ENCODE measurements at regions not wholly inside any gene's neighbourhood (a gene's known extent, or its start where the extent isn't known, plus 50 kb on each side); places are given as distances from the start of the nearest gene placed in this dataset.

DNA sequence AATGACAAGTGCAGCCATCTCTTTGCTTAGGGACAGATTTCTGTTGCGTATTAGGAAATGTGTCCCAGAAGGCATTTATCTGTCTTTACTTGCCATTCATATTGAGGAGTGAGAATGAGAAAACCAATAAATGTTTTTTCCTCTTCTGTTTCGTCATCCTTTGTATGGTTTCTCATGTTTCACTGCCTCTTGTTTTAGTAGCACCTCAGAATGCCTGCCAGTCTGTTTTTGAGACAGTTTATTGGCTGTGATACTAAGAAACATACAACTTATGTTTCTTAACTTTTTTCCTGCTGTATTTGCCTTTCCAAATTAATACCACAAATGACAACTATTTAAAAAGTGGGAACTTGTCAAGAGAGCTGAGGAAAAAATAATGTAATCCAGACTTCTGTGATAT is 390.2 kb upstream of the GOLIM4 start:
- no peak for FAIRE-seq
- no peak for DNase-seq (ENCODE audit: insufficient read length, low spot score)

DNA sequence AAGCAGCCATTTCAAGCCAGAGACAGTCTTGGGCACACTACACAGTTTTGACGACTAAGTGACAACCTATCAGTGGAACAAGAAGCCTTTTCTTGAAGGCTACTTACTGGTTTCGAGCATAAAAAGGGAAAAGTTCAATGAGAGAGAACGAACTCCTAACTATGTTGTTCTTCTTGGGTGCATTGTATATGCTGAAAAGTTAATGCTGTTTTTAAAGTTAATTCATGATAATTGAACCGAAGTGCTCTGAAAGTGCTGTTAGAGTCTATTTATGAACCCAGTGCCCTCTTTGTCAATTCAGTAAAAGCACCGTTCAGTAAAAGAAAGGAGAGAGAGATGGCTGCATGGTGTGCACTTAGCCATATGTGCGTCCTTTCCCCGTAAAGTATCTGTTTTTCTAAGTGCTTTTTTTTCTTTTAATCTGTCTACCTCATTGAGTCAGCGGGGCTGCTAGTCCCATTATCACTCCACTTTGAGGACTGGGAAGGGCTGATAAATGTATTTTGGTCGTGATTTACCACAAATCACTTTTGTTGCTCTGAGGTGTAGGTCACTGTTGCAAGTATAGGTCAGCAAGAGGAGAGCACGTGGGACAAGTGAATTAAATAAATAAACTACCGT is 380.7 kb upstream of the GOLIM4 start:
- FAIRE-seq = no peak
- no peak for DNase-seq (ENCODE audit: insufficient read length, low spot score)

- DNase-seq (ENCODE audit: insufficient read length, low spot score) (no peak), FAIRE-seq (no peak)
These were observed 380.0 kb upstream of the GOLIM4 start for GRCh38 chr3:168475704-168476103.

- FAIRE-seq (no peak), DNase-seq (ENCODE audit: insufficient read length, low spot score) (no peak)
These were observed 377.7 kb upstream of the GOLIM4 start for GRCh38 chr3:168473334-168473890.

DNA sequence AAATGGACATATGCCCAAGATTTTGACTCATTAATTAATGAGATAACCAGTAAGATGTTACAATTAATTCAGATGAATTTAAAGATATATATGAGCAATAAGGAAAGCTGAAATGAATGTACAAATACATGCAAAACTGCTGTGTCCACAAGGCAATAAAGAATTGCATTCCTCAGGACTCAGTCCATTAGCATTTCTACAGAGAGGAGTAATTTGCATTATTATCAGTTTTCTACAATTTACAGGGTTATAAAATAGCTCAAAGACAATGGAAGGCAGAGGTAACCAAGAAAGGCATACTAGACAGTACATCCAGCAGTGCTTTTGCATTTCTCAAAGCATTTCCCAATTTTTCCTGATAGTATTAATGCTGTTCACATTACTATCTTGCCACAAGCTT is 377.1 kb upstream of the GOLIM4 start:
- DNase-seq (ENCODE audit: insufficient read length, low spot score) = no peak
- no peak for FAIRE-seq

DNA sequence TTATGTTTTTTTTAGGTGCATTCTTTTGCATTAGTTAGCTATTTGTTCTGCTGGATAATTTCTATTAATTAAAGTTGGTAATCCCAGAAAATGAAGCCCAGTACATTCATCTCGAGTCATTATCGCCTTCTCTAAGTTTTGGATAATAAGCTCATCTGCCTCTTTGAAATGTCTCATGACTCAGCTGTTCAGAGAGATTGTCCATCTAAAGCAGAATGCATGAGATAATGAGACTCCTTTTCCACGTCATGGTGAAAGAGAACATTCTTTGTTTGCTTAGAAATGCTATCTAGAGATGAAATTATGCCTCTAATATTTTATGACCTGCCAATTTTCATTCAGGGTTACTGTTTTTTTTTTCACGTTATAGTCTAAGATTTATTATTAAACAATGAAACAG is 374.7 kb upstream of the GOLIM4 start:
- FAIRE-seq (no peak), DNase-seq (ENCODE audit: insufficient read length, low spot score) (no peak)

DNA sequence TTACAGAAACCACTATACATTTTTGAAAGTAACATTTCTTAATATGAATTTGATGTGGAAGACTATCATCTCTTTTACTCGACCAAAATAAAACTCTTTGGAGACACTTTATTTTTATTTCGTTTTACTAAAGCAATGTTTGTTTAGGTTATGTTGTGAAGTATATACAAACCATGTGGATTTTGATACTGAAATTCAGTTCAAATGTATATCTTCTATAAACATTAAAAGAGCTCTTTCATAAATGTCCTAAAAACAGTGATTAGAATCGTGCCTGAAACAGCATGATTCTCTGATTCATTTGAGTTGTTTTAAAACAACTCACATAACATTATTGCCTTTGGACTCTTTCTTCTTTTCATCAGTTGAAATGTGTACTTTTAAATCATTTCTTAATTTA is 373.7 kb upstream of the GOLIM4 start:
- DNase-seq (ENCODE audit: insufficient read length, low spot score) (no peak), FAIRE-seq (no peak)

DNA sequence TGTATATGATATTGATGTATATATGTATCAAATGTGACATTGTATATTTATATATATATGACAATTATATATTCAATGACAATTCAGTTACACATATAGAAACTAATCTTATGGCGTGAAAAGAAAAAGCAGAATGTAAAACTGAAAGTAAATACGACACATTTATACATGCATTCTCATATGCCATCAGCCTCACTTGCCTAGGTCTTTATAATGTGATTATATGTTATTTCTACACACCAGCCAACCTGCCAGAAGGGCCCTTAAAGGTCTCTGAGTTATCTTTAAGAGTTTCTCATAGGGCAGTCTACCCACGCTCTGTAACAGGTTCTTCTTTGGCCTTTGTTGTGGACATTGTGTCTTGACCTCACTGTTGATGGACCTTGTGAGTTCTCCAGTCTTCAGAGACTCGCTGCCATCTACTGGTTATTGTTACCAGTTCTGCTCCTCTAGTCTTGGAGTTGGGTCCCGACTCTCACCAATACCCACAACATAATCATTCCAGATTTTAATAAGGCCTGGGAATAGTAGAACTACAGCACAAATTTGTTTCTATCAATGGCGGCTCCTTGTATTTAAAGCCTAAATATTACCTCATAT is 371.5 kb upstream of the GOLIM4 start:
- FAIRE-seq (peak; percentile 61), DNase-seq (ENCODE audit: insufficient read length, low spot score) (no peak)

GRCh38 chr3:168461793-168462192 is 366.1 kb upstream of the GOLIM4 start:
- DNase-seq (ENCODE audit: insufficient read length, low spot score) (no peak), FAIRE-seq (no peak)

DNA sequence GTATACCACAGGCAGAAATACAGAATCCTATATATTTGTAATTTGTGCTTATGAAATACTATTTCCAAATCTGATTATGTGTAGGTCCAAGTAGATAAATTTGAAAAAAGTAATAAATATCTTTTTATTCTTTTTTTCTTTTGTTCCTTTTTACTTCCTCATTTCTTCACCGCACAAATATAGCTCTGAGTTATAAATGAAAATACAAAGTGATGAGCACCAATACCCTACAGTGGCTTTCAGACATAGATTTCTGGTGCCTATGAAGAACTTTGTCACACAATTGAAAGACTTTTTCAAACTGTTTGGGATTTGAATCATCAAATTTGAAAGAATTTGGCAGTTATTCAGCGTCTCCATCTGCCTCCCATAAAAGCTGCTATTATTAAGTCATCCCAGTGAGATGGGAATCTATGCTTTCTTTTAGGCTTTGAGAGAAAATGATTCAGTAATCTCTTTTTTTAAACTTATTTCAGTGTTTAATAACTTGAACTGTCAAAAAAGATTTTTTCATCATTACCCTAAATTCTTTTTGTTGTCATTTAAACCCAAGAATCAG is 363.6 kb upstream of the GOLIM4 start:
- no peak for DNase-seq (ENCODE audit: insufficient read length, low spot score)

GRCh38 chr3:168457954-168458539 is 362.3 kb upstream of the GOLIM4 start:
- FAIRE-seq (no peak), DNase-seq (ENCODE audit: insufficient read length, low spot score) (no peak)

More for the DNA sequence above, 363.6 kb upstream of the GOLIM4 start:
- FAIRE-seq = no peak

- FAIRE-seq (no peak), DNase-seq (ENCODE audit: insufficient read length, low spot score) (no peak)
These were observed 360.1 kb upstream of the GOLIM4 start for GRCh38 chr3:168455814-168456213.

GRCh38 chr3:168453623-168454022 is 357.9 kb upstream of the GOLIM4 start:
- FAIRE-seq (no peak), DNase-seq (ENCODE audit: insufficient read length, low spot score) (no peak)

- DNase-seq (ENCODE audit: insufficient read length, low spot score) (no peak), FAIRE-seq (no peak)
These were observed 348.2 kb upstream of the GOLIM4 start for GRCh38 chr3:168443965-168444364.

- DNase-seq (ENCODE audit: insufficient read length, low spot score) (no peak), FAIRE-seq (no peak)
These were observed 346.8 kb upstream of the GOLIM4 start for GRCh38 chr3:168442502-168442901.

DNA sequence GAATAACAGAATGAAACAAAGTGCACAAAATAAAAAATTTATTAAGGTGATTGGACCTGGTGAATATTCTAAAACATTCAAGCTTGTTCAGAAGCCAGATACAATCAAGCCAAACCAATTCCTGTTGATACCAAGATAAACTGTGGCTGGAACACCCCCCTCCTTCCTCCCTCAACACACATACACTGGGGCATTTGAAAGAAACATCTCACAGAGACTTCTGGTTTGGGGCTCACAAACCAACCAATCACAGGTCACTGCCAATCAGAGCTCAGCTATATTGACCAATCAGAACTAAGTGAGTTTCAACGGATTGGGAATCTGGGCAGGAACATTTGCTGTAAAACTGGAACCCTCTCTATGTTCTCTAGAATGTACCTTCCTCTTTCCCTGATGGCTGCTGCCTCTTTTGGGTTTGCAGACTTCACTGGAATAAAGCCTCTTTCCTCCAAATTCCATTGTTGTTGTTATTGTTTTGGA is 340.6 kb upstream of the GOLIM4 start:
- DNase-seq (ENCODE audit: insufficient read length, low spot score) = no peak
- no peak for FAIRE-seq

- FAIRE-seq (no peak), DNase-seq (ENCODE audit: insufficient read length, low spot score) (no peak)
These were observed 335.8 kb upstream of the GOLIM4 start for GRCh38 chr3:168431491-168431890.

DNA sequence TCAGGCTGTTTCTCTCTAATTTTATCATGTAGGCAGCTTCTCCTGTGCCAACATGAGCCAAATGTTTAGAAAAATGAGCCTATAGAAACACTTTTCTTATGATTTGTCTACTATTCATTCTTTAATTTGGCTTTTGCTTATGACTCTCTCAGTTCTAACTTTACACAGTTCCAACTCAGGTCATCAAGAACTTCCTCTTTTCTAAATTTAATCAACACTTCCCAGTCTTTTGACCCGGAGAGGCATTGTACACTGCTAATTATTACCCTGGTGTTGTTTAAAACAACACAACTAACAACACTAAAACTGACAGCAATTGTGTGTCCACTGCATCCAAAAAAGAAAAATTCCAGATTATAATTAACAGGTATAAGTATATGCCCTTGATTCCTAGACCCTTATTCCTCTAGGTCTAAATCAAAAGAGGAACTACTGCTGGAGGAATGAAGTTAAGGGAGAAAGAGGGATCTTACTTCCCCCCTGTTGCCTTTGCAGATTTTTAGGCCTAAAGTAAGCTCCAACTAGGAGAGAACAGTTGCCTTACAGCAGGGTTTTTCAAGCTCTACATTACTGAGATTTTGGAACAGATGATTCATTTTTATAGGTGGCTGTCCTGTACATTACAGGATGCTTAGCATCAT is 332.2 kb upstream of the GOLIM4 start:
- DNase-seq (ENCODE audit: insufficient read length, low spot score) (no peak), FAIRE-seq (no peak)

DNA sequence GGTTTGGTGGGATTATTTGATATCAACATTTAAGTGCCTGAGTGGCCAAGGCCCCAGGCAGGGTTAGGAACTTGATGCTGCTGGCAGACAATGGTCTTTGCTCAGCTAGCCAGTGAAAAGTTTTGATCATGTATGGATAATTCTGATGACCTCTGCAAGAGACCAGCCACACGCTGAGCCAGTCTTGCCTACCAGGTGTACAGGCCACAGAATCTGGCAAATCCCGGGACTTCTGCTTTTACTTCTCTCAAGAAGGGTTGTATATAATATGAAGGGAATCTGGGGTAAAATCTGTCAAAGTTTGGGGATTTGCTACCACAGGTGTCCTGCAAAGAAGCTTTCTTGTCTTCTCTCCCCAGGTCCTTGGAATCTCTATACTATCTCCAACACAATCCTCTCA is 331.4 kb upstream of the GOLIM4 start:
- no peak for DNase-seq (ENCODE audit: insufficient read length, low spot score)
- no peak for FAIRE-seq

GRCh38 chr3:168425936-168426595 is 330.3 kb upstream of the GOLIM4 start:
- no peak for DNase-seq (ENCODE audit: insufficient read length, low spot score)
- no peak for FAIRE-seq

All from GM19239 (cell line).